Loucy (cell line): ENCODE measurements at regions not wholly inside any gene's neighbourhood (a gene's known extent, or its start where the extent isn't known, plus 50 kb on each side); places are given as distances from the start of the nearest gene placed in this dataset.

Experiments used
- H2AFZ ChIP-seq: fragments of 200-600 bp; sonication (generic); 2 replicates; pipeline ENCODE4 v1.6.0; 2016; ENCODE audit warnings: antibody characterized with exemption, mild to moderate bottlenecking, low read length, moderate library complexity
- H3F3A ChIP-seq: fragments of 200-600 bp; 2 replicates; pipeline ENCODE4 v1.6.0; 2016; ENCODE audit warnings: antibody characterized with exemption, low read depth, mild to moderate bottlenecking
- H3K27me3 ChIP-seq: fragments of 200-600 bp; sonication (generic); 2 replicates; pipeline ENCODE4 v1.6.1; 2014; ENCODE audit warnings: low read length, mild to moderate bottlenecking; ENCODE audit not compliant: insufficient read depth, poor library complexity, severe bottlenecking
- H3K36me3 ChIP-seq: fragments of 200-600 bp; sonication (generic); 2 replicates; pipeline ENCODE4 v1.6.1; 2016; ENCODE audit warnings: low read length; ENCODE audit not compliant: insufficient read depth
- H3K4me1 ChIP-seq: fragments of 200-600 bp; sonication (generic); 2 replicates; pipeline ENCODE4 v1.5.1; 2014; ENCODE audit warnings: low read length, mild to moderate bottlenecking; ENCODE audit not compliant: insufficient read depth, poor library complexity, severe bottlenecking
- H3K4me2 ChIP-seq: fragments of 200-600 bp; sonication (generic); 2 replicates; pipeline ENCODE4 v1.6.0; 2014; ENCODE audit warnings: antibody characterized with exemption, low read length, low read depth, mild to moderate bottlenecking; ENCODE audit not compliant: poor library complexity, severe bottlenecking
- H3K4me3 ChIP-seq: fragments of 200-600 bp; sonication (generic); 2 replicates; pipeline ENCODE4 v1.5.1; 2014; ENCODE audit warnings: low read length, mild to moderate bottlenecking, mixed read lengths; ENCODE audit not compliant: poor library complexity, severe bottlenecking
- H3K79me2 ChIP-seq: fragments of 200-600 bp; sonication (generic); 2 replicates; pipeline ENCODE4 v1.6.1; 2014; ENCODE audit warnings: low read length; ENCODE audit not compliant: insufficient read depth
- H3K9ac ChIP-seq: fragments of 200-600 bp; sonication (generic); 2 replicates; pipeline ENCODE4 v1.6.0; 2014; ENCODE audit warnings: mild to moderate bottlenecking, low read depth, low read length, moderate library complexity; ENCODE audit not compliant: poor library complexity, severe bottlenecking
- H3K9me2 ChIP-seq: fragments of 200-600 bp; sonication (generic); replicated peaks from 2 replicates; pipeline ENCODE4 v1.6.1; 2016; ENCODE audit warnings: low read depth, low read length, mixed read lengths
- H3K9me3 ChIP-seq: fragments of 200-600 bp; sonication (generic); 2 replicates; pipeline ENCODE4 v1.6.1; 2014; ENCODE audit warnings: mild to moderate bottlenecking, antibody characterized with exemption, low read length, low read depth; ENCODE audit not compliant: insufficient read depth
- H4K20me1 ChIP-seq: fragments of 200-600 bp; sonication (generic); 2 replicates; pipeline ENCODE4 v1.6.0; 2014; ENCODE audit warnings: antibody characterized with exemption, low read length, mild to moderate bottlenecking; ENCODE audit not compliant: insufficient read depth, poor library complexity, severe bottlenecking
- CTCF ChIP-seq: fragments of 200-600 bp; sonication (generic); conservative IDR thresholded peaks from 2 replicates; pipeline ENCODE4 v1.5.1; 2014; ENCODE audit warnings: mild to moderate bottlenecking, antibody characterized with exemption, low read length
- EZH2phosphoT487 ChIP-seq: fragments of 200-600 bp; IDR thresholded peaks from 2 replicates; pipeline ENCODE4 v1.6.1; 2018; ENCODE audit warnings: antibody characterized with exemption, mild to moderate bottlenecking, moderate library complexity, borderline replicate concordance

GRCh38 chr5:8079056-8079455, 210.1 kb downstream of the MTRR start:
- Histone ChIP-seq H3F3A (no peaks in the 10 kb centered on the region), H3K9me3 (no peaks in the 10 kb centered on the region), H3K36me3 (no peaks in the 10 kb centered on the region), H3K4me3 (no peak overlapping the region), H3K79me2 (no peaks in the 10 kb centered on the region), H3K4me2 (no peak overlapping the region), H3K9me2 (no peaks in the 10 kb centered on the region), H3K9ac (no peak overlapping the region), H3K27me3 (no peaks in the 10 kb centered on the region), H4K20me1 (no peaks in the 10 kb centered on the region), H2AFZ (no peak overlapping the region), H3K4me1 (no peaks in the 10 kb centered on the region)
- TF ChIP-seq CTCF = no peak
- TF ChIP-seq EZH2phosphoT487 = no peak

DNA sequence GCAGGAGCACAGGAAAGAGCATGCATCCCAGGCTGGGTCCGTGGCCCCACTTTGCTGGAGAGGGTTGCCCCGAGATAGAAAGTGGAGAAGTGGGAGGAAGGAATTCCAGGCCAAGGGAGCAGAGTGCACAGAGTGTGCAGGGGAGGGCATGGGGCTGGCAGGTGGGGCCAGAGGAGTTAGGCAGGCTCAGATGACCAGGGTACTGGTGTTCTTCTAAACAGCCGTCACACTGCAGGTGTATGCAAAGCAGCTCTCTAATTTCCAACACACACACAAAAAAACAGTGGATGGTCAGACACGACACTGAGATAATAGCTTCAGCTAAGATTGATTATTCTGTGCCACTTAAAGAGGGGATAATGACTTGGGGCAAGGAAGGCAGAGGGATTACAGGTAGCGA, 212.2 kb downstream of the MTRR start:
- TF ChIP-seq CTCF = no peak
- TF ChIP-seq EZH2phosphoT487 = no peak
- H3K4me2 ChIP-seq = no peak overlapping the region

DNA sequence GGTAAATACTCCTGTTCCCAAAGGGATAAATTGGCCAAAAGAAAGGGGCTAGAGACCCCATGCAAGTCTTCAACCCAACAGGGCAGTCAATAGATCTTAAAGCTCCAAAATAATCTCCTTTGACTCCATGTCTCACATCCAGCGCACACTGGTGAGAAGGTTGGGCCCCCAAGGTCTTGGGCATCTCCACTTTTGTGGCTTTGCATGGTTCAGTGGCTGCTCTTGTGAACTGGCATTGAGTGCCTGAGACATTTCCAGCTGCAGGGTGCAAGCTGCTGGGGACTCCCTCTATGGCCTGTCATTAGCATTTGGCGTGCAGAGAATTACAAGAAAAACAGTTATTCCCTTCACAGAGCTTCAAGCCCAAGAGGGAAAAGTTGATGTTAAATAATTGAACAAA, 224.7 kb downstream of the MTRR start:
- Histone ChIP-seq H3K27me3 (no peaks in the 10 kb centered on the region), H3K79me2 (no peaks in the 10 kb centered on the region), H3K9me3 (no peaks in the 10 kb centered on the region), H3K4me1 (no peaks in the 10 kb centered on the region), H3K9me2 (no peaks in the 10 kb centered on the region), H3F3A (no peaks in the 10 kb centered on the region), H3K4me3 (no peak overlapping the region), H3K9ac (no peak overlapping the region), H3K4me2 (no peak overlapping the region), H3K36me3 (no peaks in the 10 kb centered on the region), H4K20me1 (no peaks in the 10 kb centered on the region), H2AFZ (no peak overlapping the region)
- no peak for TF ChIP-seq EZH2phosphoT487
- no peak for TF ChIP-seq CTCF

More for the DNA sequence above, 212.2 kb downstream of the MTRR start:
- Histone ChIP-seq H3K9ac (no peak overlapping the region), H3K79me2 (no peaks in the 10 kb centered on the region), H3F3A (no peaks in the 10 kb centered on the region), H4K20me1 (no peaks in the 10 kb centered on the region), H2AFZ (no peak overlapping the region), H3K4me3 (no peak overlapping the region), H3K27me3 (no peaks in the 10 kb centered on the region), H3K9me2 (no peaks in the 10 kb centered on the region), H3K36me3 (no peaks in the 10 kb centered on the region), H3K9me3 (no peaks in the 10 kb centered on the region), H3K4me1 (no peaks in the 10 kb centered on the region)
